Mesodermal cell (in vitro differentiated cells): ENCODE measurements at regions not wholly inside any gene's neighbourhood (a gene's known extent, or its start where the extent isn't known, plus 50 kb on each side); places are given as distances from the start of the nearest gene placed in this dataset.
"Not testable (repeated sequence)": the region's sequence is repeated elsewhere in the genome, so short reads cannot be mapped to it uniquely, and the experiment has no call there.

Experiments used
- H3K27ac ChIP-seq: 2 replicates; pipeline ENCODE4 v1.7.0; 2013; ENCODE audit warnings: mild to moderate bottlenecking, low read depth, low read length, moderate library complexity; ENCODE audit not compliant: severe bottlenecking
- H3K36me3 ChIP-seq: 2 replicates; pipeline ENCODE4 v1.7.1; 2013; ENCODE audit warnings: mild to moderate bottlenecking, low read length, moderate library complexity; ENCODE audit not compliant: control insufficient read depth, insufficient read depth
- H3K4me1 ChIP-seq: one replicate; pipeline ENCODE4 v1.7.1; 2013; ENCODE audit warnings: mild to moderate bottlenecking, low read length; ENCODE audit not compliant: insufficient read depth, control insufficient read depth, poor library complexity, severe bottlenecking
- H3K4me3 ChIP-seq: 2 replicates; pipeline ENCODE4 v1.7.0; 2013; ENCODE audit warnings: low read length, control low read depth, mild to moderate bottlenecking; ENCODE audit not compliant: insufficient read depth, poor library complexity, severe bottlenecking; ENCODE audit errors: extremely low read depth
- H3K9me3 ChIP-seq: 2 replicates; pipeline ENCODE4 v1.7.1; 2013; ENCODE audit warnings: mild to moderate bottlenecking, low read length, moderate library complexity; ENCODE audit not compliant: control insufficient read depth
- WGBS, 2 experiments: methylation state at CpG; one replicate each; pipeline ENCODE4 v1.1.5; 2013; ENCODE audit warnings: missing lambda C conversion rate in 2 of 2; ENCODE audit not compliant: insufficient coverage in 2 of 2; 5-methylcytosine and 5-hydroxymethylcytosine counted together

DNA sequence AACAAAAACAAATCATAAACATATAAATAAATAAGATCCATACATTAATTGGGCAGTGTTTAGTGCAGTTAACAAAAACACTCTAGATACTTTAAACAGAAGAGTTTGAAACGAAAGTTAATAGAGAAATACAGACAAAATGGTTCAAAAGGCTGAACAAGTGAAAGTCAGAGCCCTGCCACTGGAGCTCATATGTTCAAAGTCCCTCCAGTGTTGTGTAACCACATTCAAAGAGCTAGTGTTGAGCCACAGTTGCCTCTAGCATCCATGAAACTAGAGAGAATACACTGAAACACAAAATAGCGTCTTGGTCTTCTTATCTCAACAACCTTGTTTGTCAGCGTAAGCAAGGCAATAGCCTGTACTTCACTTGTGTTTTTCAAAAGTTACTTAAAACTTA lies 1309.8 kb upstream of the NRXN1 start:
- no peaks in the 10 kb centered on the region for H3K36me3 ChIP-seq
- peaks cover 10% of the 10 kb centered on the region for H3K4me1 ChIP-seq
- no peaks in the 10 kb centered on the region for H3K9me3 ChIP-seq
- H3K4me3 ChIP-seq = no peak overlapping the region
- H3K27ac ChIP-seq = no peak overlapping the region
- 88 to 100% methylated on average over 2 to 3 of the region's 3 CpGs for WGBS, 2 experiments

DNA sequence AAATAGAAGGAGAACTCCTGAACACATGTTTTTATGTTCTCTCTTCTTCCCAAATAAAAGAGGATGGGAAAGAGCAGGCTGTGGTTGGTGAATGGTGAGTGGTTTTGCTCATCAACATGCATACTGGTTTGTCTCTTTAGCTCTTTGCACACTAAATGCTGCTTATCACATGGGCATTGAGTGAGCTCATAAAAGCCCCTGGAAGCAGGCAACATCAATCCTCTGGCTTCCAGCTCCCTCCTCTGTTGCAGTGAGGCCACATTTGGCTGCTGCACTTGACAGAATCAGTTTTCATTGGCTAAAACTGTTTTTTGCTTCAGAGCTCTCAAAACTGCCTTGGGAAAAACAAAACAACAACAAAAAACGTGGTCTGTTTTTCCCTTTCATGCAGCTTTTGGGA lies 1308.2 kb upstream of the NRXN1 start:
- no peak overlapping the region for H3K4me3 ChIP-seq
- H3K4me1 ChIP-seq = peaks cover 10% of the 10 kb centered on the region
- no peaks in the 10 kb centered on the region for H3K36me3 ChIP-seq
- WGBS, 2 experiments = no CpG with 5 or more reads among the region's 1 CpG
- peak overlapping the region; percentile 31 for H3K27ac ChIP-seq
- H3K9me3 ChIP-seq = no peaks in the 10 kb centered on the region

DNA sequence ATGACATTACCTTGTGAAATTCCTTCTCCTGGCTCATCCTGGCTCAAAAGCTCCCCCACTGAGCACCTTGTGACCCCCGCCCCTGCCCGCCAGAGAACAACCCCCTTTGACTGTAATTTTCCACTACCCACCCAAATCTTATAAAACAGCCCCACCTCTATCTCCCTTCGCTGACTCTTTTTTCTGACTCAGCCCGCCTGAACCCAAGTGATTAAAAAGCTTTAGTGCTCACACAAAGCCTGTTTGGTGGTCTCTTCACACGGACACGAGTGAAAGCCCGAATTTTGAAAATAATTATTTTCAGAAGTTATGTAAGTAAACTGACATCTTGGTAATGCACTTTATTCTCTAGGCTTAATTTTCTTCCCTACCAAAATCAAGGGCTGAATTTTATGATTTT lies 1305.9 kb upstream of the NRXN1 start:
- not testable (repeated sequence) for H3K4me1 ChIP-seq, H3K9me3 ChIP-seq, H3K27ac ChIP-seq, H3K4me3 ChIP-seq, H3K36me3 ChIP-seq
- 24% methylated on average over 2 of the region's 7 CpGs; no CpG with 5 or more reads in 1 of the 2 experiments for WGBS, 2 experiments

DNA sequence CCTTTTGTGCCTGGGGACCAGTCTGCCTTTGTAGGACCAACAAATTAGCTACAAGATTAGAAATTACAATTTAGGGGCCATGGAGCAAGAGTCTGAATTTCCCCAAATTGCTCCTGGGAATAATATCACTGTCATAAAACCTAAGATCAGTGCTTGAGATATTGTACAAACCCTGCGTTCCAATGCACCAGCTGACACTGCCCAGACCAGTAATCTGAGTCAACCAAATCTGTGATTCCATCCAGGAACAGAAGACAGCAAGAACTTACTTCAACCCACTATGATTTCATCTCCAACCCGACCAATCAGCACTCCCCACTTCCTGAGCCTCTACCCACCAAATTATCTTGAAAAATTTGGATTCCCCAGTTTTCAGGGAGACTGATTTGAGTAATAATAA lies 1305.0 kb upstream of the NRXN1 start:
- no peaks in the 10 kb centered on the region for H3K36me3 ChIP-seq
- peaks cover 10% of the 10 kb centered on the region for H3K4me1 ChIP-seq
- no peak overlapping the region for H3K4me3 ChIP-seq
- WGBS, 2 experiments = 53 to 100% methylated on average over 1 to 2 of the region's 2 CpGs
- no peak overlapping the region for H3K27ac ChIP-seq
- no peaks in the 10 kb centered on the region for H3K9me3 ChIP-seq

DNA sequence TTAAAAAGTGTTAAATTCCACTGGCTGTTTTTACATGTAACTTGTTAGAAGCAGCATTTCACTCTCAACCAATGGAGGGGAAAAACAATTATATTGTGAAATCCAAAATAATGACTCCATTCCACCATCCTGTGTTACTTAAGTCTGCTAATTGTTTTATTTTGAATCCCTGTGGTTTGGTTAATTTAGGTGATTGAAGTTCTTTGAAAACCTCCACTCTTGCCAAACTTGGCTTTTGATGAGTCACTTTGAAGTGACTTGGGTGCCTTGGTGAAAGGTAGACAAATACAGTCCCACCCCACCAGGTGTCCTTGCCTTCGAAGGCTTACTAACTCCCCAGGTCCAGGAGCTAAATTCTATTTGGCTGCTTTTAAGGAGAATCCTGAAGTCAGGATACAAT lies 1303.8 kb upstream of the NRXN1 start:
- Histone ChIP-seq H3K4me1 (peaks cover 10% of the 10 kb centered on the region), H3K27ac (no peak overlapping the region), H3K36me3 (no peaks in the 10 kb centered on the region), H3K4me3 (no peak overlapping the region), H3K9me3 (no peaks in the 10 kb centered on the region)
- WGBS, 2 experiments = no CpG with 5 or more reads among the region's 1 CpG

DNA sequence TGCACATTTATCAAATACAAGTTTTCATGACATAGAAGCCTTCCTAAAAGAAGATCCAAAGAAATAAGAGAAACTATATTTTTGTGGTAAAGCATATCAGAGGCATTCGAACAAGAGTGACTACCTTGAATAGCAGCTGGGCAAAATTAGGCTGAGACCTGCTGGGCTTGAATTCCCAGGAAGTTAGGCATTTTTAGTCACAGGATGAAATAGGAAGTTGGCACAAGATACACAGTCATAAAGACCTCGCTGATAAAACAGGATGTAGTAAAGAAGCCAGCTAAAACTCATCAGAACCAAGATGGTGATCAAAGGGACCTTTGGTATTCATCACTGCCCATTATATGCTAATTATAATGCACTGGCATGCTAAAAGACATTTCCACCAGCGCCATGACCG lies 1302.3 kb upstream of the NRXN1 start:
- 98 to 100% methylated on average over 3 to 4 of the region's 4 CpGs for WGBS, 2 experiments
- H3K4me1 ChIP-seq = peaks cover 6% of the 10 kb centered on the region
- H3K27ac ChIP-seq = no peak overlapping the region
- no peak overlapping the region for H3K4me3 ChIP-seq
- H3K9me3 ChIP-seq = no peaks in the 10 kb centered on the region
- no peaks in the 10 kb centered on the region for H3K36me3 ChIP-seq

DNA sequence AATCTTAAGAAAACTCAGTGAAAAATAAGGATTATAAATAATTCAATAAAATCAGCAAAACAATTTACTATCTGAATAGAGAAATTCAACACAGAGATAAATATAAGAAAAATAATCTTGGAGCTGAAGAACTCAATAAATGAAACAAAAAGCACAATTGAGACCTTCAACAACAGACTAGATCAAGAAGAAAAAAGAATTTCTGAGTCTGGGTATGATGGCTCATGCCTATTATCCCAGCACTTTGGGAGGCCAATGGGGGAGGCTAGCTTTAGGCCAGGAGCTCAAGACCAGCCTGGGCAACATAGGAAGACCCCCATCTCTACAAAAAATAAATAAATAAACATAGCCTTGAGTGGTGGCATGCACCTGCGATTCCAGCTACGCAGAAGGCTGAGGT lies 1295.7 kb upstream of the NRXN1 start:
- H3K27ac ChIP-seq = no peak overlapping the region
- no peak overlapping the region for H3K4me3 ChIP-seq
- H3K9me3 ChIP-seq = no peaks in the 10 kb centered on the region
- no peaks in the 10 kb centered on the region for H3K36me3 ChIP-seq
- WGBS, 2 experiments = no CpG with 5 or more reads among the region's 2 CpGs
- H3K4me1 ChIP-seq = no peaks in the 10 kb centered on the region

DNA sequence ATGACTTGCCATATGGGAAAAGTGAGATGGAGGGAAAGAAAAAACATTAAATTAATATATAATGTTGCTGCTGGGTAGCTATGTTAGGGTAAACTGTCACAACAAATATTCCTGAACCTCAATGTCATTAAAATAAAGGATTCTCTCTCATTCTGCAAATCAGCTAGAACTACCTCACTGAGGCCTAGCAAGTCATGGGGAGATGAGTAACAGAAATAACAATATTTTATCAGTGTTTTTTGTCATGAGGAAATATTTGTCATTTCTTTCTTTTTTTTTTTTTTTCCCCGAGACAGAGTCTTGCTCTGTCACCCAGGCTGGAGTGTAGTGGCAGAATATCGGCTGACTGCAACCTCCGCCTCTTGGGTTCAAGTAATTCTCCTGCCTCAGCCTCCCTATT lies 1282.3 kb upstream of the NRXN1 start:
- no peaks in the 10 kb centered on the region for H3K4me1 ChIP-seq
- no peak overlapping the region for H3K27ac ChIP-seq
- no peaks in the 10 kb centered on the region for H3K36me3 ChIP-seq
- no peaks in the 10 kb centered on the region for H3K9me3 ChIP-seq
- WGBS, 2 experiments = 100% methylated on average over 2 of the region's 3 CpGs; no CpG with 5 or more reads in 1 of the 2 experiments
- no peak overlapping the region for H3K4me3 ChIP-seq

DNA sequence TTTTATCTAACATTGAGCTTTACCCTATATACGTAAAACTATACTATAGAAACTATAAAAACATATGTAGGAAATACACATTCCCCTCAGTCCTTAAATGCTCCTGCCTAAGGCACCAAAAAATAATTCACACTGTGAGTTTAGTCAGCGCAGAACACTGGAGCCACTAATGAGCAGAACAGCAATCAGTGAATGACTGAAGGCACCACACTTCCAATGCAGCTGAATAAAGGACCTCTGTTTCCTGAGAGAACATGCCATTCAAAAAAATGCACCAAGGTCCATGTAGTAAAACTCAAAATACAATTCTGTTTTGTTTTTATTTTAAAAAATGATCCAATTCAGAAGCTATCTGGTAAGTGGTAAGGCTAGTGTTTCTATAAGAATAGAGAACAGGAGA lies 1280.6 kb upstream of the NRXN1 start:
- Histone ChIP-seq H3K4me1 (no peaks in the 10 kb centered on the region), H3K27ac (no peak overlapping the region), H3K36me3 (no peaks in the 10 kb centered on the region), H3K4me3 (no peak overlapping the region), H3K9me3 (no peaks in the 10 kb centered on the region)
- WGBS, 2 experiments = 67 to 75% methylated on average over 1 of the region's 2 CpGs

DNA sequence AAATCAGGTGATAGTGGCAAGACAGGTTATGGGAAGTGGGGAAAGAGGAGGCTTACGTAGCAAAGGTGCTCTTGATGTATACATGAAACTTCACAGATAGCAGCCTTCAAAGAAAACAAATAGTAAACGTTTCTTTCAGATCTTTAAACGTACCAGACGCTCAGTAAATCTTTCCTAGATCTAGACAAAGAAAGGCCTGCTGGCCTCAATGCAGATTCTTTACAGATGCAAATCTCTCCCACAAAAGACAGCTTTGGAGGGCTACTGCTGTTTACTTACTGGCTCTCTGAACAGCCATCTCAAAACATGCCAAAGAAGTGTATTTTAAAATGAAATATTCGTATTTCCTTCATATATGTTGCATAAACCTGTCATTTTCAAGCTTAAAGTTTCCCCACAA lies 1279.9 kb upstream of the NRXN1 start:
- Histone ChIP-seq H3K9me3 (no peaks in the 10 kb centered on the region), H3K4me1 (no peaks in the 10 kb centered on the region), H3K36me3 (no peaks in the 10 kb centered on the region), H3K4me3 (no peak overlapping the region), H3K27ac (no peak overlapping the region)
- 7 to 19% methylated on average over 3 of the region's 5 CpGs for WGBS, 2 experiments

DNA sequence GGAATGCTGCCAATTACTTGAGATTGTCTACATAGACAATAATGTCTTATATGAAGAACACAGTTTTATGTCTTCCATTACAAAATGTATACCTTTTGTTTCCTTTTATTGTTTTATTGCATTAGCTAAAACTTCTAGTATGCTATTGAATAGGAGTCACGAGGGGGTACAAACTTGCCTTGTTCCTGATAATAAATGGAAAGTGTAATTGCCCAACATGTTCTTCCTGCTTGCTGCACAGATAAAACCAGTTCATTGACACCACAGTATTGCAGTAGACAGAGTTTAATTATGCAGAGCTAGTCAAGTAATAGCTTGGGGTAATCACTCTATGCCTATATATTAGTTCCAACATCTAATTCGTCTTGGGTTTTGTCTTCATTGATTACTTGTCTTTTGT lies 1276.2 kb upstream of the NRXN1 start:
- WGBS, 2 experiments = no CpG with 5 or more reads among the region's 2 CpGs
- peaks cover 4% of the 10 kb centered on the region for H3K9me3 ChIP-seq
- H3K36me3 ChIP-seq = no peaks in the 10 kb centered on the region
- no peak overlapping the region for H3K27ac ChIP-seq
- H3K4me1 ChIP-seq = no peaks in the 10 kb centered on the region
- H3K4me3 ChIP-seq = no peak overlapping the region

DNA sequence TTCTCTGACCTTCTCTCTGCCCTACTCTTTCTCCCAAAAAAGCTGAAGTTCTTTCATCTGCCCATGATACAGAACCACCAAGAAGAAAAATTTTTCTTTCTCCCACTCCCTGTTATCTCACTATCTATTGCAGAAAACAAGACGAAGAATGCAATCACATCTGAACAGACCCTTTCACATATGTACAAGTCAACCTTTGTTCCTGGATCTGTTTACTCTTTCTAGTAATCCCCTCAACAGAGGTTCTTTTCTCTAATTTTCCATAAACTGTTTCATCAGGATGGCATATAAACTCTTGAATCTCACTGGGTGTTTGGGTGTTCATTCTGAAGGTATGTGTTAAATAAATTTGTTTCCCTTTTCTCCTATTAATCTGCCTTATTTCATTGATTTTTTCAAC lies 1262.7 kb upstream of the NRXN1 start:
- peak overlapping the region; percentile 42 for H3K27ac ChIP-seq
- H3K4me1 ChIP-seq = peaks cover 9% of the 10 kb centered on the region
- 45 to 91% methylated on average over 1 of the region's 1 CpG for whole genome bisulfite sequencing, 2 experiments
- no peaks in the 10 kb centered on the region for H3K36me3 ChIP-seq
- H3K9me3 ChIP-seq = peaks cover 9% of the 10 kb centered on the region
- no peak overlapping the region for H3K4me3 ChIP-seq
